NCI-H526 treated with DMSO at 0.1 percent for 48 hours (cell line): ENCODE measurements at regions not wholly inside any gene's neighbourhood (a gene's known extent, or its start where the extent isn't known, plus 50 kb on each side); places are given as distances from the start of the nearest gene placed in this dataset.

ENCODE experiments used
- DNase-seq: peaks from one replicate; lab custom pipeline; 2025; lab: John Stamatoyannopoulos, UW

- DNase-seq, result no peak
Observed at GRCh38 chr18:1564793-1565192, 660.1 kb downstream of the ADCYAP1 start.

GRCh38 chr18:1571206-1571605 is 666.5 kb downstream of the ADCYAP1 start:
- no peak for DNase-seq

GRCh38 chr18:1573732-1574131 is 669.1 kb downstream of the ADCYAP1 start:
- no peak for DNase-seq

- DNase-seq, result no peak
Observed at GRCh38 chr18:1575084-1575483, 670.4 kb downstream of the ADCYAP1 start.

GRCh38 chr18:1578505-1578904 is 673.8 kb downstream of the ADCYAP1 start:
- no peak for DNase-seq

- no peak for DNase-seq
Observed at GRCh38 chr18:1581581-1581980, 676.9 kb downstream of the ADCYAP1 start.

- DNase-seq, result peak; percentile 11
Observed at GRCh38 chr18:1585881-1586488, 681.3 kb downstream of the ADCYAP1 start.

GRCh38 chr18:1593091-1593490 is 688.4 kb downstream of the ADCYAP1 start:
- no peak for DNase-seq

- no peak for DNase-seq
Observed at GRCh38 chr18:1595195-1595594, 690.5 kb downstream of the ADCYAP1 start.

- no peak for DNase-seq
Observed at GRCh38 chr18:1599196-1599595, 694.5 kb downstream of the ADCYAP1 start.

- DNase-seq, result no peak
Observed at GRCh38 chr18:1604751-1605150, 700.1 kb downstream of the ADCYAP1 start.

GRCh38 chr18:1618364-1618763 is 713.7 kb downstream of the ADCYAP1 start:
- no peak for DNase-seq

- no peak for DNase-seq
Observed at GRCh38 chr18:1619507-1619906, 714.8 kb downstream of the ADCYAP1 start.

- DNase-seq, result no peak
Observed at GRCh38 chr18:1624612-1625011, 719.9 kb downstream of the ADCYAP1 start.

- no peak for DNase-seq
Observed at GRCh38 chr18:1627494-1627893, 722.8 kb downstream of the ADCYAP1 start.

GRCh38 chr18:1648712-1649111 is 744.0 kb downstream of the ADCYAP1 start:
- no peak for DNase-seq

GRCh38 chr18:1652018-1652417 is 747.3 kb downstream of the ADCYAP1 start:
- no peak for DNase-seq

GRCh38 chr18:1653873-1654272 is 749.2 kb downstream of the ADCYAP1 start:
- DNase-seq, result no peak

- DNase-seq, result no peak
Observed at GRCh38 chr18:1657876-1658275, 753.2 kb downstream of the ADCYAP1 start.

GRCh38 chr18:1658908-1659566 is 754.4 kb downstream of the ADCYAP1 start:
- no peak for DNase-seq

- DNase-seq, result no peak
Observed at GRCh38 chr18:1663879-1664705, 759.4 kb downstream of the ADCYAP1 start.

GRCh38 chr18:1665079-1665478 is 760.4 kb downstream of the ADCYAP1 start:
- DNase-seq, result no peak

- no peak for DNase-seq
Observed at GRCh38 chr18:1668279-1668678, 763.6 kb downstream of the ADCYAP1 start.
